Stimulated activated CD4-positive, alpha-beta T cell treated with anti-CD3 and anti-CD28 coated beads, TNF-alpha, amount 100 ng/mL, for 4 hours (primary cell): ENCODE measurements at regions not wholly inside any gene's neighbourhood (a gene's known extent, or its start where the extent isn't known, plus 50 kb on each side); places are given as distances from the start of the nearest gene placed in this dataset.
"Not testable (repeated sequence)": the region's sequence is repeated elsewhere in the genome, so short reads cannot be mapped to it uniquely, and the experiment has no call there.

ENCODE experiments used
- DNase-seq, 3 experiments: peaks; one replicate each; pipeline ENCODE4 v3.0.0-alpha.2; 2020; ENCODE audit warnings: low read depth in 3 of 3

GRCh38 chr16:86343027-86343795, 167.1 kb upstream of the FOXF1 start:
- DNase-seq, result no peak

GRCh38 chr16:86343796-86344585, 166.3 kb upstream of the FOXF1 start:
- no peak for DNase-seq

- no peak for DNase-seq
Observed at GRCh38 chr16:86344586-86344871, 165.8 kb upstream of the FOXF1 start.

GRCh38 chr16:86344881-86345280, 165.4 kb upstream of the FOXF1 start:
- DNase-seq, result no peak

GRCh38 chr16:86345516-86345915, 164.8 kb upstream of the FOXF1 start:
- DNase-seq, result no peak

- no peak for DNase-seq
Observed at GRCh38 chr16:86346034-86346433, 164.3 kb upstream of the FOXF1 start.

- no peak for DNase-seq
Observed at GRCh38 chr16:86347090-86347489, 163.2 kb upstream of the FOXF1 start.

GRCh38 chr16:86347916-86348555, 162.3 kb upstream of the FOXF1 start:
- no peak for DNase-seq

- no peak for DNase-seq
Observed at GRCh38 chr16:86349338-86349900, 160.9 kb upstream of the FOXF1 start.

GRCh38 chr16:86350289-86350688, 160.0 kb upstream of the FOXF1 start:
- DNase-seq, result no peak

GRCh38 chr16:86351041-86351784, 159.1 kb upstream of the FOXF1 start:
- no peak for DNase-seq

GRCh38 chr16:86351785-86352139, 158.6 kb upstream of the FOXF1 start:
- not testable (repeated sequence) for DNase-seq

- DNase-seq, result no peak
Observed at GRCh38 chr16:86353148-86353547, 157.2 kb upstream of the FOXF1 start.

- DNase-seq, result no peak
Observed at GRCh38 chr16:86353948-86354347, 156.4 kb upstream of the FOXF1 start.

GRCh38 chr16:86354641-86355513, 155.4 kb upstream of the FOXF1 start:
- DNase-seq, result no peak

- no peak for DNase-seq
Observed at GRCh38 chr16:86355531-86355930, 154.8 kb upstream of the FOXF1 start.

GRCh38 chr16:86355951-86356350, 154.4 kb upstream of the FOXF1 start:
- no peak for DNase-seq

GRCh38 chr16:86356804-86357203, 153.5 kb upstream of the FOXF1 start:
- no peak for DNase-seq

GRCh38 chr16:86357303-86357702, 153.0 kb upstream of the FOXF1 start:
- no peak for DNase-seq

GRCh38 chr16:86357950-86358349, 152.4 kb upstream of the FOXF1 start:
- no peak for DNase-seq

GRCh38 chr16:86359571-86359970, 150.8 kb upstream of the FOXF1 start:
- no peak for DNase-seq
